HG02840 (cell line): ENCODE measurements at regions not wholly inside any gene's neighbourhood (a gene's known extent, or its start where the extent isn't known, plus 50 kb on each side); places are given as distances from the start of the nearest gene placed in this dataset.

ENCODE experiments used
- ATAC-seq: cut with Tn5 transposase; IDR thresholded peaks from one replicate; pipeline ENCODE4 v1.9.1; 2021; ENCODE audit warnings: mild to moderate bottlenecking, moderate library complexity, moderate number of reproducible peaks; ENCODE audit not compliant: unreplicated experiment, low FRiP score

- ATAC-seq, result no peak
Measured at GRCh38 chr4:13887010-13887409, 259.5 kb upstream of the BOD1L1 start.

GRCh38 chr4:13888112-13888511 lies 260.6 kb upstream of the BOD1L1 start:
- no peak for ATAC-seq

GRCh38 chr4:13891544-13891939 lies 264.0 kb upstream of the BOD1L1 start:
- ATAC-seq, result no peak

- ATAC-seq, result no peak
Measured at GRCh38 chr4:13892739-13893105, 265.2 kb upstream of the BOD1L1 start.

DNA sequence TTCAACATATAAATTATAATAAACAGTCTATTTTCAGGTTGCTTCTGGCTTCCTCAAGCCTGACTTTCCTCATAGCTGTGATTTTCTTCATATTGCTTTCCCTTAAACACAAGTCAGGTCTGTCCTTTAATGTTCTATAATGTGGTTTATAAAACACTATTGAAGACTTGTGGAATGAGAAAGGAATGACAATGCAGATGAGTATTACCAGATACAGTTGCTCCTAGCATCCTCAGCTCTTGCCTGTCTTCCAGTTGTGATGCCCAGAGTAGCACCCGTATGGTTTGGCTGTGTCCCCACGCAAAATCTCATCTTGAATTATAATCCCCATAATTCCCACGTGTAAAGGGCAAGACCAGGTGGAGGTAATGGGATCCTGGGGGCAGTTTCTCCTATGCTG lies 265.7 kb upstream of the BOD1L1 start:
- no peak for ATAC-seq

- ATAC-seq, result no peak
Measured at GRCh38 chr4:13893987-13894386, 266.5 kb upstream of the BOD1L1 start.

- ATAC-seq, result no peak
Measured at GRCh38 chr4:13900780-13901179, 273.3 kb upstream of the BOD1L1 start.

GRCh38 chr4:13902146-13902545 lies 274.6 kb upstream of the BOD1L1 start:
- no peak for ATAC-seq

DNA sequence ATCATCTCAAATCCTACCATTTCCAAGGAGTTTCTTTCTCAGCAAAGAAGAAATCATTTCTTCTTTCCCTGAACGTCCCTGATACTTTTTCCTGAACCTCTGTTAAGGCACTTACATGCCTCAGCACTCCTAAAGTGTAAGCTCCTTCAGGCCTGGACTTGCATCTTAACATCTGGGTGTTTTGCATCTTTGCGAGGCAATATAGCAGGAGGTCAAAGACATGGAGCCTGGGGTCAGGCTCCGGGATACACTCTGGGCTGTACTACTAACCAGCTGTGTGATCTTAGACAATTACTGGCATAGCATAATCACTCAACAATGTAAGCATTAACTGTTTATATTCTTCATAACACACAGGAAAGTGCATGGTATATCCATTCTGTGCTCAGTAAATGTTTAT lies 275.5 kb upstream of the BOD1L1 start:
- ATAC-seq, result no peak

- ATAC-seq, result no peak
Measured at GRCh38 chr4:13903901-13904300, 276.4 kb upstream of the BOD1L1 start.

- no peak for ATAC-seq
Measured at GRCh38 chr4:13905543-13905942, 278.0 kb upstream of the BOD1L1 start.

- ATAC-seq, result no peak
Measured at GRCh38 chr4:13906727-13907126, 279.2 kb upstream of the BOD1L1 start.

DNA sequence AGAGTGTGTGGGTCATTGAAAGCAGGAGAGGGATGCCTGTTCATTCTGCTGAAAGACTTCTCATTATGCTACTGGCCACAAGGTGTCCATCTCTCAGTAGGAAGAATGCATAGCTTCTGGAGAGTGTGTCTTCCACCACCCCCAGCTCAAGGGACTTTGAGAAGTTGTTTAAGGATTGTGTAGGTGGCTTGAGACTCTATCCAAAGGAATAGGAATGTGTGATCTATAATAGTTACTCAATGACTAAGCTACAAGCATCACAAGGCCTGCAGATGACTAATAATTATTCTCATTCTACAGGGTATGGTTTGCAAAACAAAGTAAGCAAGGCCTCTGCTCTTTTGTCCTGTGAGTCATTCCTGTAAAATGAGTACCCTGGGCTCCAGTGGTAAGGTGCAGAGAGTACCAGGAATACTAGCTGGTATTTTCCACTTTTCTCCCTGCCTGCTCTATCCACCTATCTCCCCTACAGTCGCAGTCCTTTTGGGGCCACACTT lies 279.8 kb upstream of the BOD1L1 start:
- no peak for ATAC-seq

DNA sequence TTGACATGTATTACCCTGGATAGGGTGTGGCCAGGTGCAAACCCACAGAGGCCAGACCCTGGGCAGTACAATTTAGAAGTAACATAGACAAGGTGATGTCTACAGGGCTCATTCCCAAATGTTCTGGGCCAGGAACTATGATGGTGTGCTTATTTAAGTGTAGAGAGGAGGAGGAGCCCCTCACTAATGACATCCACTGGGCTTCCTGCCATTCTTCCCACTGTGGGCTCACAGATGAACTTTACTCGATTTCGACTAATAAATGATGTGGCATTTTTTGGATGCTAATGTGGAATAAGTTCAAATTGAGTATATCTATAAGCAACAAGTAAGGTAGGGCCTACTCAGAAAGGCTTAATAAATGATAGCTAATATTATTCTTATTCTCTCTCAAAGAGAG lies 280.9 kb upstream of the BOD1L1 start:
- ATAC-seq, result no peak

- no peak for ATAC-seq
Measured at GRCh38 chr4:13910556-13910955, 283.0 kb upstream of the BOD1L1 start.

DNA sequence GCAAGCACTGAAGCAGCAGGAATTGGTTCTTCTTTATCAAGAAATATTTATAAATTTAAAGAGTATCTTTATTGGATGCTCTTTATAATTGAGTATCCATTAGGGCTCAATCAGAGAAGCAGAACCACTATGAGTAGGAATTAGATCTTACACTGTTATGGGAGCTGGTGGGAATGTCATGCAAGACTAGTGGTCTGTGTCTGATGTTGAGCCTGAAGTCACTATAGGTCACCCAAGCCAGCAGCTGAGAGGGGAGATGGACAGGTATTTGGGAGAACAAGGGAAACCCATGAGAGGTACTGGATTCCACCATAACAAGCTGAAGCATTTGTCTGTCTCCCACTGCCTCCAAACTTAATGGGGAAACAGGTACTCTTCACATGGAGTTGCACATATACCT lies 283.7 kb upstream of the BOD1L1 start:
- ATAC-seq, result no peak

DNA sequence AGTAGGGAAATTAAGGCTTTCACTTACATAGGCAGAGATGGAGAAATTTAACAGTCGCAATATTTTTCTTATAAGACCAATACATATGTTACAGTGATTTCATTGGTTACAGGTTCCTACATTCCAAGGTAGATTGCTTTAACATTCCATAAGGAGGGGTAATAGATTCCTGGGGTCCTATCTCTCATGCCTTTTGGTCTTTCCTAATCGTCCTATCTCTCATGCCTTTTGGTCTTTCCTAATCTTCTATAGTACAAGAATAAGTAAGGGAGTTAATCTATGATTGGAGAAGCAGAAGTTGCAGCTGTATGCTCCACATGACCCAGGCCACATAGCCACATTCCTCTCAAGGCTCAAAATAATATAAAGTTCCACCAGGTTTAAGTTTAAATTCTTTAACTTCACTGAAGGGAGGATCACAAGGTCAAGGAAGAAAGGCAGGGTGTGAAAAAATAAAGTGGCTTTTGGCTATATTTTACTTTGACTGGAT lies 285.0 kb upstream of the BOD1L1 start:
- no peak for ATAC-seq

DNA sequence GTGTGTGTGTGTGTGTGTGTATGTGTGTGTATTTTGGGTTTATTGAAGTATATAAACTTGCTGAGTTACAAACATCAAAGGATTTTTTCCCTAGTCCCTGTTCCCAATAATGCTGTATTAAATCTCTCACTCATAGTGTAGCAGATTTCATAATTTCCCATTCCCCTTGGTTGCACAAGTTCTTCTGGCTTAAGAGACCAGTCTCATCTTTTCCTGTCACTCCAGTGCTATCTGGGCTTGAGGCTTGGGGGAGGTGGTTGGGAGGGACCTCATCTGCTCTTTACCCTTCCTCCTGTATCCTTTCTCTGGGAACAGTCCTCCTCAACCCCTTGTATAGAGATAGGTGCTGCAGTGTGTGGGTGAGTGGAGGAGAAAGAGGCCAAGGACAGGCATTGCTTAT lies 285.4 kb upstream of the BOD1L1 start:
- ATAC-seq, result no peak

- ATAC-seq, result no peak
Measured at GRCh38 chr4:13917015-13917414, 289.5 kb upstream of the BOD1L1 start.

- no peak for ATAC-seq
Measured at GRCh38 chr4:13918110-13918509, 290.6 kb upstream of the BOD1L1 start.

DNA sequence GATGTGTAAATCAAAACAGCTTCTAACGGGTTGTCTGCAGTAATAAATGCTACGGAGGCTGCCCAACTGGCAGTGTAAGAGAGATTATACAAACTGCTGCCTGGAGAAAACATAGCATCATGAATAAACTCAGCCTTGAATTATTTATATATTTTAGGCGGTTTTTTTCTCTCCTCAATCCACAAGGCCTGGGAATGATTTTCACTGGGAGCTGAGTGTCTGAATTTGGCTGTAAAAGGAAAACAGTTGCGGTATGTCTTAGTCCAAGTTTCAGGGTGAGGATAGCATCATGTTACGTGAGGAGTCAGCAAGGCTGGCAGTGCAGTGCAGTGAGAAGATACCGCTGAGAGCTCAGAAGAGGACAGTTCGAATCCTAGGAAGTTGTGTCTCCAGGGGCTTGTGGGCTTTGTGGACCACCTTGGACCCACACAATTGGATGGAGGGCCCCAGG lies 291.5 kb upstream of the BOD1L1 start:
- ATAC-seq, result no peak

DNA sequence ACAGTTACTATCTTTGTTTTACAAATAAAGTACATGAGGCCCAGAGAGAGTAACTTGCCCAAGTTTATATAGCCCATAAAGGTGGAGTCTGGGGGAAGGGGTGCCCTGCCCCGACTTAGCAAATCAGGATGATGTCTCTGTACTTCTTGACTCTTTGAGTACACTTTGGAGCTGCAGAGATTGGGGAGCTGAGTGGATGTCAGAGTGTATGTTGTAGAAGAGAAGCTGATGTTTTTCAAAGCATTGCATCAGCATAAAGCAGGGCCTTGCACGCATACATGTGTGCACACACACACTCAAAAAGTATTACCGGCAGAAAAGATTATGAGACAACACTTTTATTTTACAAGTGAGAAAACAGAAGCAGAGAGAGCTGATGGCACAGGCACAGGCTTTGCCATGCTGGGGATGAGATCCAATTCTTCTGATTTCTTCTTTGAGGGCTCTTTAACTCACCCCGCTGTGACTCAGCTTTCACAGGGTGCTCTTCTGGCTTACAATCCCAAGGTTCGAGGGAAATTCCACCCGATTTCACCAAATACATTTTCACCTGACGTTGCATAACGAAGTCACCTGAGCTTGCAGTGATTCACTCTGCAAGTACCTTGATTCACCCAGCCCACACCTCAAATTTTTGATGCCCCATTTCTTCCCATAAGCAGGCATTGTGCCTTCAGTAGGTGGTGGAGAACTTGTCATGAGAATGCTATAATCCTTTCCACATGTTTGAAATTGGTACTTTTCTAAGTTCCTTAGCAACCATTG lies 292.8 kb upstream of the BOD1L1 start:
- no peak for ATAC-seq
